Breast epithelium (tissue), 4 donors: ENCODE measurements at regions not wholly inside any gene's neighbourhood (a gene's known extent, or its start where the extent isn't known, plus 50 kb on each side); places are given as distances from the start of the nearest gene placed in this dataset.

Experiments used
- DNase-seq, 2 donors: peaks; one replicate each; pipeline ENCODE4 v3.0.0-alpha.2; 2019; ENCODE audit warnings: low spot score in 2 of 2
- H3K27ac ChIP-seq, 2 donors: fragments of 200-600 bp; sonication (generic) in 1 of 2; one replicate each; pipeline ENCODE4 v1.5.1; 2016 to 2019; ENCODE audit warnings: mild to moderate bottlenecking in 1 of 2
- H3K27me3 ChIP-seq, 2 donors: fragments of 200-600 bp; sonication (generic) in 1 of 2; one replicate each; pipeline versions ENCODE4 v1.5.1 to v1.6.0; 2017 to 2019; ENCODE audit warnings: control low read depth in 1 of 2, mild to moderate bottlenecking in 1 of 2
- H3K36me3 ChIP-seq: fragments of 200-600 bp; one replicate; pipeline ENCODE4 v1.5.1; 2019
- H3K4me1 ChIP-seq, 2 donors: fragments of 200-600 bp; sonication (generic); one replicate each; pipeline ENCODE4 v1.5.1; 2016 to 2019; ENCODE audit warnings: control low read depth in 1 of 2
- H3K4me3 ChIP-seq, 3 donors: fragments of 200-600 bp; sonication (generic); 1 replicate in 2 of 3; 2 replicates in 1 of 3; pipeline ENCODE4 v1.5.1; 2016 to 2019; ENCODE audit warnings: mild to moderate bottlenecking in 3 of 3, moderate library complexity in 2 of 3
- H3K9me3 ChIP-seq, 2 donors: fragments of 200-600 bp; sonication (generic) in 1 of 2; one replicate each; pipeline ENCODE4 v1.5.1; 2016 to 2019; ENCODE audit warnings: control low read depth in 1 of 2
- POLR2A ChIP-seq: fragments of 450-650 bp; IDR thresholded peaks from one replicate; pipeline ENCODE4 v1.6.1; 2016; ENCODE audit warnings: antibody characterized with exemption, mild to moderate bottlenecking, moderate library complexity
- POLR2AphosphoS5 ChIP-seq, 3 donors: sonication (generic); formaldehyde crosslinking; IDR thresholded peaks; one replicate each; pipeline ENCODE4 v1.6.1; 2017; ENCODE audit warnings: antibody characterized with exemption in 3 of 3
- intact Hi-C: fragments of 100-400 bp; cut with DNase I; formaldehyde crosslinking; loops from one replicate; pipeline ENCODE4 v1.15.1; 2023; ENCODE audit warnings: low total_unique reads
- TF ChIP-seq, protein P1 (sequence below), 3 donors: fragments of 450-650 bp; IDR thresholded peaks; one replicate each; pipeline ENCODE4 v1.5.1; 2016 to 2017; ENCODE audit warnings: antibody characterized with exemption in 3 of 3, mild to moderate bottlenecking in 3 of 3, moderate library complexity in 3 of 3

DNA sequence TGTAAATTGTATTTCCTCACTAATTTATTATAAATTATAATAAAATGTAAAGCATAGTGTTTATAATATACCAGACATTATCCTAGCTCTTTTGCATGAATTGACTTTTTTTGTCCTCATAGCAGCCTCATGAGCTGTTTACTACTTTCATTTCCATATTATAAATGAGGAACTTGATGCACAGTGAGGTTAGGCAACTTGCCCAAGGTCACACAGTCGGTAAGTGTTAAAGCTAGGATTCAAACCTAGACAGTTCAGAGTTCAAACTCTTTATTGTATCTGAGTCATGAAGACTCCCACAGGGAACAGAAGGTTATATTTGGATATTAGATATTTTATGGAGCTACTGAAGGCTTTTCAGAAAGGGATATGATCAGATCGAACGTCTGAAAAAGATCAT, 322.2 kb upstream of the SATB1 start:
- no peak for DNase-seq
- Histone ChIP-seq H3K9me3 (no peaks in the 10 kb centered on the region), H3K4me1 (no peaks in the 10 kb centered on the region), H3K36me3 (no peaks in the 10 kb centered on the region), H3K27ac (no peak overlapping the region), H3K27me3 (no peaks in the 10 kb centered on the region), H3K4me3 (no peak overlapping the region)
- TF ChIP-seq, protein P1, sequence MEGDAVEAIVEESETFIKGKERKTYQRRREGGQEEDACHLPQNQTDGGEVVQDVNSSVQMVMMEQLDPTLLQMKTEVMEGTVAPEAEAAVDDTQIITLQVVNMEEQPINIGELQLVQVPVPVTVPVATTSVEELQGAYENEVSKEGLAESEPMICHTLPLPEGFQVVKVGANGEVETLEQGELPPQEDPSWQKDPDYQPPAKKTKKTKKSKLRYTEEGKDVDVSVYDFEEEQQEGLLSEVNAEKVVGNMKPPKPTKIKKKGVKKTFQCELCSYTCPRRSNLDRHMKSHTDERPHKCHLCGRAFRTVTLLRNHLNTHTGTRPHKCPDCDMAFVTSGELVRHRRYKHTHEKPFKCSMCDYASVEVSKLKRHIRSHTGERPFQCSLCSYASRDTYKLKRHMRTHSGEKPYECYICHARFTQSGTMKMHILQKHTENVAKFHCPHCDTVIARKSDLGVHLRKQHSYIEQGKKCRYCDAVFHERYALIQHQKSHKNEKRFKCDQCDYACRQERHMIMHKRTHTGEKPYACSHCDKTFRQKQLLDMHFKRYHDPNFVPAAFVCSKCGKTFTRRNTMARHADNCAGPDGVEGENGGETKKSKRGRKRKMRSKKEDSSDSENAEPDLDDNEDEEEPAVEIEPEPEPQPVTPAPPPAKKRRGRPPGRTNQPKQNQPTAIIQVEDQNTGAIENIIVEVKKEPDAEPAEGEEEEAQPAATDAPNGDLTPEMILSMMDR (IDR thresholded peaks at IDR 0.05) = no peak
- TF ChIP-seq POLR2A (no peak), POLR2AphosphoS5 (IDR thresholded peaks at IDR 0.05) (no peak)
- intact Hi-C loops = no loop called here

GRCh38 chr3:18745472-18745871, 320.3 kb upstream of the SATB1 start:
- Histone ChIP-seq H3K27me3 (no peaks in the 10 kb centered on the region), H3K4me3 (no peak overlapping the region), H3K4me1 (no peaks in the 10 kb centered on the region), H3K27ac (no peak overlapping the region), H3K36me3 (no peaks in the 10 kb centered on the region), H3K9me3 (no peaks in the 10 kb centered on the region)
- TF ChIP-seq POLR2AphosphoS5 (IDR thresholded peaks at IDR 0.05) = no peak
- TF ChIP-seq POLR2A = no peak
- TF ChIP-seq, protein P1 (IDR thresholded peaks at IDR 0.05) = no peak
- intact Hi-C loops = no loop called here
- DNase-seq = no peak

- TF ChIP-seq POLR2AphosphoS5 (IDR thresholded peaks at IDR 0.05) (no peak), POLR2A (no peak)
- TF ChIP-seq, protein P1 (IDR thresholded peaks at IDR 0.05) = no peak
- H3K9me3 ChIP-seq = no peaks in the 10 kb centered on the region
These were observed 319.3 kb upstream of the SATB1 start for GRCh38 chr3:18744472-18744871.

DNA sequence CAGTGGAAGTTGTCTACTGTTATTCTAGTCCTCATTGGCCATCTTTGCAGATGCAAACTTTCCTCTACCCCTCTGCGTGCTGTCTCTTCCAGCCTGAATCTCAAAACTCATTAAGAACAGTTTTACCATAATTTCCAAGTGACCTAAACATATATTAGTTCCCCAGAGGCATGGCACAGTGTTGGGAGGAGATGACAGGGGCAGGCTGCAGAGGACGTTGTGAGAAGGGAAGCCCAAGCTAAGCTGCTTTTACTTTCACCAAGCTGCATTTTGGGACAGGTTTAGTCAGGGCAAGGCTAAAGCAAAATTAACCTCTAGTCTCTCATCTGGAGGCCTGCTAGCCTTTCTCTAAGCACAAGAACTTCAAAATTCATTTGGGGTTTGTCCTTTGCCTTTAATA, 318.6 kb upstream of the SATB1 start:
- Histone ChIP-seq H3K9me3 (no peaks in the 10 kb centered on the region), H3K36me3 (no peaks in the 10 kb centered on the region), H3K4me3 (no peak overlapping the region), H3K27ac (no peak overlapping the region), H3K27me3 (no peaks in the 10 kb centered on the region), H3K4me1 (no peaks in the 10 kb centered on the region)
- no peak for DNase-seq
- TF ChIP-seq POLR2AphosphoS5 (IDR thresholded peaks at IDR 0.05) (no peak), POLR2A (no peak)
- TF ChIP-seq, protein P1 (IDR thresholded peaks at IDR 0.05) = no peak
- intact Hi-C loops = no loop called here

More at GRCh38 chr3:18744472-18744871, 319.3 kb upstream of the SATB1 start:
- Histone ChIP-seq H3K4me3 (no peak overlapping the region), H3K36me3 (no peaks in the 10 kb centered on the region), H3K27ac (no peak overlapping the region), H3K4me1 (no peaks in the 10 kb centered on the region), H3K27me3 (no peaks in the 10 kb centered on the region)
- intact Hi-C loops = no loop called here
- no peak for DNase-seq

GRCh38 chr3:18740631-18741583, 315.8 kb upstream of the SATB1 start:
- intact Hi-C loops = loop anchor here (1.0 kb wide), 1 partner anchor 10 kb away; no protein-coding TSS in a partner anchor
- H3K27me3 ChIP-seq = no peaks in the 10 kb centered on the region

More at GRCh38 chr3:18740631-18741583, 315.8 kb upstream of the SATB1 start:
- no peak overlapping the region for H3K27ac ChIP-seq
- no peaks in the 10 kb centered on the region for H3K36me3 ChIP-seq
- no peaks in the 10 kb centered on the region for H3K9me3 ChIP-seq
- no peak for TF ChIP-seq POLR2A
- no peak for TF ChIP-seq POLR2AphosphoS5 (IDR thresholded peaks at IDR 0.05)
- TF ChIP-seq, protein P1 (IDR thresholded peaks at IDR 0.05) = no peak
- no peaks in the 10 kb centered on the region for H3K4me1 ChIP-seq
- no peak for DNase-seq
- H3K4me3 ChIP-seq = no peak overlapping the region
